DND-41 (cell line): ENCODE measurements at regions not wholly inside any gene's neighbourhood (a gene's known extent, or its start where the extent isn't known, plus 50 kb on each side); places are given as distances from the start of the nearest gene placed in this dataset.

Experiments used
- ATAC-seq: fragments of 200-7000 bp; cut with Tn5 transposase; 3 replicates; pipeline ENCODE4 v1.9.1; 2021; ENCODE audit warnings: low read depth; ENCODE audit not compliant: insufficient read depth
- DNase-seq: peaks from one replicate; pipeline ENCODE4 v3.0.0-alpha.2; 2020
- H2AFZ ChIP-seq: 2 replicates; pipeline ENCODE4 v1.6.0; 2012; ENCODE audit warnings: low read depth, low read length
- H3K27ac ChIP-seq: 2 replicates; pipeline ENCODE4 v1.5.1; 2012; ENCODE audit warnings: low read length, inconsistent platforms
- H3K27me3 ChIP-seq: fragments of 200-600 bp; sonication (generic); 2 replicates; pipeline ENCODE4 v1.6.0; 2012; ENCODE audit warnings: low read length, mild to moderate bottlenecking, inconsistent platforms; ENCODE audit not compliant: insufficient read depth, poor library complexity
- H3K36me3 ChIP-seq: 2 replicates; pipeline ENCODE4 v1.5.1; 2012; ENCODE audit warnings: low read length, inconsistent platforms; ENCODE audit not compliant: insufficient read depth
- H3K4me1 ChIP-seq: 2 replicates; pipeline ENCODE4 v1.5.1; 2012; ENCODE audit warnings: mild to moderate bottlenecking, low read length; ENCODE audit not compliant: insufficient read depth
- H3K4me2 ChIP-seq: 2 replicates; pipeline ENCODE4 v1.6.0; 2012; ENCODE audit warnings: mild to moderate bottlenecking, moderate library complexity, low read length, inconsistent platforms; ENCODE audit not compliant: insufficient read depth
- H3K4me3 ChIP-seq, 2 experiments: fragments of 200-600 bp in 1 of 2; shearing (Covaris generic) in 1 of 2; 2 replicates each; pipeline ENCODE4 v1.5.1; 2012 to 2016; ENCODE audit warnings: inconsistent platforms in 2 of 2, low read length in 2 of 2, mild to moderate bottlenecking in 2 of 2, low read depth in 1 of 2, moderate library complexity in 1 of 2
- H3K79me2 ChIP-seq: 2 replicates; pipeline ENCODE4 v1.6.0; 2012; ENCODE audit warnings: low read length, inconsistent platforms; ENCODE audit not compliant: insufficient read depth
- H3K9ac ChIP-seq: 2 replicates; pipeline ENCODE4 v1.6.0; 2012; ENCODE audit warnings: low read depth, mild to moderate bottlenecking, inconsistent platforms, low read length, moderate library complexity
- H3K9me3 ChIP-seq: 2 replicates; pipeline ENCODE4 v1.5.1; 2012; ENCODE audit warnings: low read length, moderate library complexity, mild to moderate bottlenecking, inconsistent platforms; ENCODE audit not compliant: insufficient read depth, severe bottlenecking
- H4K20me1 ChIP-seq: 2 replicates; pipeline ENCODE4 v1.6.0; 2012; ENCODE audit warnings: low read length; ENCODE audit not compliant: insufficient read depth
- CTCF ChIP-seq: IDR thresholded peaks from 2 replicates; pipeline ENCODE4 v1.5.1; 2012; ENCODE audit warnings: borderline replicate concordance, low read length, moderate library complexity, mild to moderate bottlenecking; ENCODE audit not compliant: poor library complexity, severe bottlenecking; ENCODE audit errors: extremely low read depth
- EZH2 ChIP-seq: IDR thresholded peaks from 3 replicates; pipeline ENCODE4 v1.6.1; 2012; ENCODE audit warnings: borderline replicate concordance, low read depth, mild to moderate bottlenecking, moderate library complexity, low read length, inconsistent platforms; ENCODE audit not compliant: severe bottlenecking

- Histone ChIP-seq H3K9ac (no peak overlapping the region), H3K36me3 (no peaks in the 10 kb centered on the region), H3K4me2 (no peak overlapping the region), H3K4me3 (no peak overlapping the region), H3K9me3 (peaks cover 7% of the 10 kb centered on the region), H4K20me1 (no peaks in the 10 kb centered on the region), H2AFZ (no peak overlapping the region), H3K27me3 (no peaks in the 10 kb centered on the region), H3K4me1 (peaks cover 5% of the 10 kb centered on the region), H3K27ac (no peak overlapping the region), H3K79me2 (no peaks in the 10 kb centered on the region)
- TF ChIP-seq EZH2 (no peak), CTCF (no peak)
- no peak for DNase-seq
- ATAC-seq: no peak
These were observed 401.0 kb upstream of the ZEB2 start for GRCh38 chr2:144920755-144921530.

GRCh38 chr2:144914622-144915318 lies 394.9 kb upstream of the ZEB2 start:
- H3K27ac ChIP-seq: no peak overlapping the region
- H3K4me2 ChIP-seq: no peak overlapping the region
- no peaks in the 10 kb centered on the region for H4K20me1 ChIP-seq
- no peak overlapping the region for H2AFZ ChIP-seq
- TF ChIP-seq CTCF (no peak), EZH2 (no peak)
- no peak overlapping the region for H3K9ac ChIP-seq
- peaks cover 14% of the 10 kb centered on the region for H3K4me1 ChIP-seq
- DNase-seq (no peak), ATAC-seq (peak; percentile 42; the same call in 1 of the 3 replicates)
- H3K79me2 ChIP-seq: no peaks in the 10 kb centered on the region
- no peaks in the 10 kb centered on the region for H3K36me3 ChIP-seq
- H3K4me3 ChIP-seq: no peak overlapping the region
- no peaks in the 10 kb centered on the region for H3K27me3 ChIP-seq
- H3K9me3 ChIP-seq: no peaks in the 10 kb centered on the region

- no peaks in the 10 kb centered on the region for H3K27me3 ChIP-seq
- no peaks in the 10 kb centered on the region for H3K9me3 ChIP-seq
- no peaks in the 10 kb centered on the region for H3K79me2 ChIP-seq
- no peaks in the 10 kb centered on the region for H4K20me1 ChIP-seq
- DNase-seq (no peak), ATAC-seq (no peak)
- TF ChIP-seq CTCF: no peak
- no peak for TF ChIP-seq EZH2
- H3K9ac ChIP-seq: no peak overlapping the region
- H2AFZ ChIP-seq: no peak overlapping the region
- no peak overlapping the region for H3K4me3 ChIP-seq
- no peak overlapping the region for H3K27ac ChIP-seq
- no peak overlapping the region for H3K4me2 ChIP-seq
- no peaks in the 10 kb centered on the region for H3K36me3 ChIP-seq
- peaks cover 14% of the 10 kb centered on the region for H3K4me1 ChIP-seq
These were observed 394.2 kb upstream of the ZEB2 start for GRCh38 chr2:144914113-144914512.
